GM18861 (cell line): ENCODE measurements at regions not wholly inside any gene's neighbourhood (a gene's known extent, or its start where the extent isn't known, plus 50 kb on each side); places are given as distances from the start of the nearest gene placed in this dataset.

Source experiments
- ATAC-seq: cut with Tn5 transposase; IDR thresholded peaks from one replicate; pipeline ENCODE4 v1.9.1; 2021; ENCODE audit not compliant: unreplicated experiment

DNA sequence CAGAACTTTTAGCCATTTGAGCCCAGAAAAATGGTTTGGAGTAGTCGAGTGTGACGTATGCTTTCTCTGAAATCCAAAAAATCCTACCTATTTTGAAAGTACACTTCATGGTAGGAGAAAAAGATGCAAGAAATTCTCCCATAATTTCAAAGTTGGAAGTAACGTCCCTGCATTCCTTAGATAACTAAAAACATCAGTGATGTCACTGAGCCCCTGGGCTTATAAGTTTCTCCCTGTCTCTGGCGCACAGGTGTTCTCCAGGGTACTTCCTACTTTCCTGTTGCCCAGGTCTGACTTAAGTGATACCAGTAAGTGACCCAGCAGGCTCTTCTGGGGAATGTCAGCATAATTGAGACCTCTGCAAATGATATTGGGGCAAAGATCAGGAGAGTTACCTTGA is 90.5 kb upstream of the WDR1 start:
- ATAC-seq: no peak

DNA sequence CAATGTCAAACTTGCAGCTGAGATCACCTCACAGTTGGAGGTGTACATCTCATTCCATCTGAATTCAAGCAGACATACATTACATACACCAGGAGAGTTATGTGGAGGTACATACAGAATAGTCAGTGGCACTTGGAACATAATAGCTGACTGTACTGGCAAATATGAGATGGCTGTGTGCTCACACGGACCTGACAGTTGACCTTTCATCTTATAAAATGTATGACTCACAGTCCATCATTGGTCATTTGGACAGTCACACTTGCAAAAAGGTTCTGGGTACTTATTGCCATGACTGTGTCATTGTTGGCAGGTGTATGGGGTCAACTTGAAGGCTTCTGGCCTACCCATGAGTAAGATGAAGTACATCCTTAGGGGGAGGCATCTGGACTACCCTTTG is 88.6 kb upstream of the WDR1 start:
- ATAC-seq: no peak

DNA sequence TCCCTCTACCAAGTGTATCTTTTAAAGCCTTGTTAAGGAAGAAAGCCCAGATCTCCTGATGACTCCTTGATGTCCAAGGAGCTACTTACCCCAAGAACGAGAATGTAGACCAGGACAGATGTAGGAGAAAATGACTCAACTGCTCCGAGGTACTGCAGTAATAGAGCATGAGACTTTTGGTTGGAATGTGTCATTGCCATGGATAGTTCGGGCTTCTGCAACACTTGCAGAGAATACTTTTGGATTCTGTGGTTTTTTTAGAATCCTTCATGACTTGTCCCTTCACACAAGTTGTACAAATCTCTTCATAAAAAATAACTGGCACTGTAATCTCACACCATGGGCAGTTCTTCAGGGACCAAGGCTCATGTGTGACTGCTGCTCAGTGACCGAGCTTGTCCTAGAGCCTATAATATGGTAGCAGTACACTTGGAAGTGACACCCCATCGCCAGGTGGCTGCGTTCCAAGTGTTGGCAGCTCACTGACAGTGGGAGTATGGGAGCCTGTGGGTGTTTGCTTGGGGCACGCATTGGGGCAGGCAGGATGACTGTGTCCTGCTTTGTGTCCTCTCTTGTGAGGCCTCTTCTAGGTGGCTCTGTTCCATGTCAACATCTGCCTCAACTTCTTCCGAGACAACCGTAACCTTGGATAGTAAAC is 87.9 kb upstream of the WDR1 start:
- no peak for ATAC-seq

DNA sequence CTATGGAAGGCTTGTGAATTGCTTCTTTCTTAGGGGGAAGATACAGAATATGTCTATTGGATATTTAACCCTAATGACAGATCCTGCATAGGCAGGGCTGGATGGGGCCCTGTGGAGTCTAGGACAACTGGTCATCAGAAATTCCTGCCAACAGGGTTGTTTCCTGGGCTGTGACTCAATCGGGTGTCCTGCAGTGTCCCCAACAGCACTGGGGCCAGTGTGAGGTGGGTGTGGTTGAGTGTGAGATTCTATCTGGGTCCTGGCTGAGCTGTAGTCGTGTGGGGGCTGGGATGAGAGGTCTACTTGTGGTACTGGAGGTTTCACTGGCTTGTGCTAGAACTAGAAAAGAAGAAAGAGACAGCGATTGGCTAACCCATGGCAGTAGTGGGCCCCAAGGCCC is 87.3 kb upstream of the WDR1 start:
- ATAC-seq: no peak

DNA sequence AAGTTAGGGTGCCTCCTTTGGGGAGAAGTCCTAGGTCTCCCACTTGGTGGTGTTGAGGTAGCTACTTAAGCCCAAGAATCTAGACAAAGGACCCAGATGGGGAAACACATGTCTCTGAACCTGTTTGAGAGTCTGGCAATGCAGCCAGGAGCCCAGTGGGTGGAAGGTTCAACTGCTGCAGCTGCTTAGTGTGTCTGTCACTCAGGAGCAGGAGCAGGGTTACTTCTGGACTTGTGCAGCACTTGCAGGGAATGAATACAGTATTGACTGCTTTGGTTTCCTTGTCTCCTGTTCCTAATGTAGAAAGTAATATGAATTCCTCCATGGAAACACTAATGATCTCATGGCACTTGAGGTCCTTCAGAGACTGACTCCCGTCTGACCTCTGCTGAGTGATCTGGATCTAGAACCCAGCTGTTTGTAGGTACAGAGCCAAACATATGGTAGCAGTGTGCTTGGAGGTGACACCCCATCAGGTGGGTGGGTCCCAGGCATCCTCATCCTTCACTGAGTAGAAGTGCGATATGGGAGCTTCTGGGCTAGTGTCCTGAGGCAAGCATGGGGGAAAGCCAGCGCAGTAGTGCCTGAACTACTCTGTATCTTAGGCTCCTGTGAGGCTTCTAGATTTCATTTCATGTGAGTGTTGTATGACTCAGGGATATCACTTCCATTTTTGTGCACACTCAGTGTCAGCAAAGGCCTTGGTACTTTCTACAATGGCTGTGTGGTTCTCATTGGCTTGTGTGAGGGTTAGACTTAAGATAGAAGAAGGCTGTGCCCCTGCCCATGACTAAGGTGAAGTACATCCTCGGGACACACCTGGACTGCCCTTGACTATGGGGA is 85.0 kb upstream of the WDR1 start:
- ATAC-seq: no peak

DNA sequence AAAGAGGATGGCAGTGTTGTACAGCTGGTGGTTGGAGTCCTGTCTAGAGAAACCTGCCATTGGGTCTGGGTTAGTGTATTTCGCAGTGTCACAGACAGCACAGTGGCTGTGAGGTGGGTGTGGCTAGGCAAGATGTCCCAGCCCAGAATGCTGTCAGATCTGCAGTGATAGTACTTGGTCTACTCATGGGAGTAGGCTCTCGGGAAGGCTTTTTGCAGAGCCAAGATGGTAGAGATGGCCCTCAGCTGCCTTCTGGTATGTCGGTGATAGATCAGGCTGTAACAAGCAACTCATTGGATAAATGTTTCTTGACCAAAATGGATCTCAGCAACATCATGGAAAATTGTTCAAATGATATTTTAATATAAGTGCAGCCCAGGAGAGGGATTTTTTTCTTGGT is 84.3 kb upstream of the WDR1 start:
- no peak for ATAC-seq

DNA sequence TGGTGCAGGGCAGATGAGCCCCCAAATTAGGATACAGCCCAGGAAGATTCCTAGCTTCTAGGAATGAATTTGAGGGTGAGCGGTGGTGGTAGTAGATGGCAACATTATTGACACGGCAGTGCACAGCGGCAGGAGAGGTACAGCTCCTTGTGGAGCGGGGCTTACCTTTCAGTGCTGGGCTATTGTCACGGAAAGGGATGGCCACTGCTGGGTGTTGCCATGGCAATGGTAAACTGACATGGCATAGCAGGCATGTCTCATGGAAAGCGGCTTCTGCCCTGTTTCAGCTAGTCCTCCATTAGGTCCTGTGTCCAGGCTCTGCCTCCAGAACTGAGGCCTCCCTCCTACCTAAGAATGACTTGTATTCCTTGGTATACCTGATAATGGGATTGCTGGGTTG is 81.8 kb upstream of the WDR1 start:
- ATAC-seq: no peak

DNA sequence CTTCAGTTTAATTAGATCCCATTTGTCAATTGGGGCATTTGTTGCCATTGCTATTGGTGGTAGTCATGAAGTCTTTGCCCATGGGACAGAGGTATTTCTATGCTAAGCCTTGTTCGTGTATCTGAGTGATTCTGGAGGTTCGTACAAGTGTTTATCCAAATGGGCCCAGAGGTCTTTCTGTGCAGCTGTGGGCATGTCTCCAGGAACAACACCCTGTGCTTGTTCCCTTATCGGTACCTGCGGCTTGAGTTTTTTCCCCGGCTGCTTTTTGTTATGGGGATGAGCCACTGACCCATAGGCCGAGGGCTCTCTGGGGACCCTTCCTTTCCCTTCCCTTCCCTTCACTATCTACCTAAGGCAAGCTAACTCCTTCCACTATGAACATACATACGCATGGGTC is 81.4 kb upstream of the WDR1 start:
- ATAC-seq: no peak

DNA sequence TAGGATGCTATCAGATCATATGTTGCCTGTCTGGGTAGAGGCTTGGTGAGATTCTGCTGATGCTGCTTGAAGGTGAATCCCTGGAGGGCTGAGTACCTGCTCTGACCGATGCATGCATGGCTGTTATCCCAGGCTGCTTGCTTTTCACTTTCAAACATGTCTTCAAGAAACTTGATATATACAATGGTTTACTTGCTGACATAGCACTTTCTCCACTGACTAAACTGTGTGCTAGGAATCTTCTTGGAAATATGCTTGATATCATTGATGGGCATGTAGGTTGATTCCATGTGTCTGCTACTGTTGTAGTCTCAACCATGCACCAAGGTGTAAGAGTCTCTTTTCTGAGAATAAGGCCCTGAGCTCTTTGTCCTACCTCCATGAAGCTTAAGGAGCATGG is 79.6 kb upstream of the WDR1 start:
- no peak for ATAC-seq

DNA sequence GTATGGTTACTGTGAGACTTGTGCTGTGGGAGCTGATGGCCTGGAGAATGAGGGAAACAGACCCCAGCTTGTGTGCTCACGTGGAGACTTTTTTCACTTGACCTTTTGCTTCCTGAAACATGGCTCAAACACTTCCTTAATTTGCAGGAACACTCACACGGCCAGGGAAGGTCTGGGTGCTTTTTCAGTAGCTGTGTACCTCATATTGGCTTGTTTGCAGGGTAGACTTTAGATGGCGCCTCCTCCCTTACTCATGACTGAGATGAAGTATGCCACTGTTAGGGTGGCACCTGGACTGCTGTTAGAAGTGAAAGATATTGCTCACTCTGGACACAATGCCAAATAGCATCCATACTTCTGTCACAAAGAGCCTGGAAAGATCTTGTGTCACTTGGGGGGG is 75.7 kb upstream of the WDR1 start:
- ATAC-seq: no peak

DNA sequence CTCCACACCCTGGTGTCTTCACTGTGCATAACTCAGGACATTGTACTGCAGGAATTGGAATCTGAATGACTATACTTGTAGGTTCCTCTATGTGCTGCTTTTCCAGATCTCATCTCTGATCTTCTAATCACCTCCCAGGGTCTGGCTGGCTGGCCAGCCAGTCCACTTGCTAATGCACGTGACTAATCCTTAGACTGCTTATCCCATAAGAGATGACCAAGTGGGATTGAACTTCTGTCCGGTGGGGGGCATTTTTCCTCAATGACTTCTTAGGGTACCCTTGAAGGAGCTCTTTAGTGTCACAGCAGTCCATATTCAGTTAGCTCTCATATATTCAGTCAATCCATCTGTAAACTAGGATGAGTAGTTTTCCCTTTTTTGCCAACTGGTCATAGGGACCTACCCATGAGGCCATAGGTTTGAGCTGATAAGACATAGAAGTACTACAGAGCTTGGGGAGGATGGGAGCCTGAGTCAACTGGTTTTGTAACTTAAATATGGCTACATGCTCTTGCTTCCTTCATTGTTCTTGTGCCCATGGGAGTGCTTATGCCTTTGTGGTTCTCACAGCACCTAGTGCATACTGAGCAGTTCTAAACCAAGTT is 71.9 kb upstream of the WDR1 start:
- ATAC-seq: no peak

DNA sequence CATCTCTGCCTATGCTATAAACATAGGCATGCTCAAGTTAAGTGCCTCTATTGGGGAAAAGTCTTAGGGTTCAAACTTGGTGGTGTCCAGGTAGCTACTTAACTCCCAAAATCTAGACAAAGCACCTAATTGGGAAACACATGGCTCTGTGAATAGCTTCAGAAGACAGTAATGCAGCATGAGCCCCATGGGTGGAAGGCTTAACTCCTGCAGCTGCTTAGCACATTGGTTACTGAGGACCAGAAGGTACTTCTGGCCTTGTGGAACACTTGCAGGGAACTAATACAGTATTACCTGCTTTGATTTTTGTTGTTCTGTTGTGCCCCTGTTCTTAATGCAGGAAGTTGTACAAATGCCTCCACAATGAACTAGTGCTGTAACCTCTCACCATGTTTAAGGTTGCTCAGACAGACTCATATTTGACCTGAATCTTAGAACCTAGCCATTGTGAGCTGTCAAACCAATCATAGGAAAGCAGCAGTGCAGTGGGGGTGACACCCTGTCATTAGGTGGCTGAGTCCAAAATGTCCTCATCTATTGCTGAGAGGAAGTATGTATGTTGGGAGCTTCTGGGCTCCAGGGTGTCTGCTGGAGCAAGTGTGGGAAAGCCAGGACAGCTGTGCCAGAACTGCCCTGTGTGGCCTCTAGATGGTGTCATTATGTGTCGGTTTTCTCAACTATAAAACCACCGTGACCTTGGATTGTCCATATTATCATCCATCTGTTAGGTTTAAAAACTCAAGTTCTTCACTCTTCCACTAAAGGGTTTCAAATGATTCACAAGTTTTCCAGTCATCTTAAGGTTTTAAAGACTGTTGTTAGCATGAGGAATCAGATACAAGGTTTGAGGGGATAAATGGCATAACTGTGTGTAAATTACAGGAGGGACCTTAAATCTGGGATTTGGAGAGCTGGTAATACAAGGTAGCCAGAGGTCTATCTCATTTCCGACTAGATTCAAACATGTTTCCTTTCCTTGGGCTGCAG is 69.9 kb upstream of the WDR1 start:
- no peak for ATAC-seq

DNA sequence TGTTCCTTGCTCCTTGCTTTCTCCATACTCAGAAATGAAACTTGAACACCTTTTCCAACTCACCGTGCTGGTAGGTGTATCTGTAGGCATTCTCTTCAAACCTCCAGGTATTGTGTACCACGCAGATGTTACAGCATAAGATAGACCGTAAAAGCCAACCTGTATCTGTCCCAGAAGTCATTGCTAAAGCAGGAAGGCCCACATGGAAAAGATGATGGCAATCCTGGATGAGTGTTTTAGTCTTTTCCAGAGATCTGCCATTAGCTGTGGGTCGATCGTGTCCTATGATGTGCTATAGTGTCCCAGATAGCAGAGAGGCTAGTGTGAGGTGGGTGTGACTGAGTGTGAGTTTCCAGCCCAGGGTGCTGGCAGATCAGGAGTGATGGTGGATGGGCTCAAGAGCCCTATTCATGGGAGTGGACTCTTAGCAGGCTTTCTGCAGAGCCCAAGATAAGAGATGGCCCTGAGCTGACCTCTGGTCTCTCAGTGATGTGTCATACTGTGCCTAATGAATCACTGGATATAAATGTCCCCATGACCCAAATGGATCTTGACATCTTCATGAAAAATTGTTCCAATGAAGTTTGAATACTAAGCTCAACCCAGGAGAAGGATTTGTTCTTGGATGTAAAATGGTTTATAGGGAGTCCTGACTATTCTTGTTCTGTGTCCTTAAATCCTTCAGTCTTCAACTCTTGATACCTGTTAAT is 69.1 kb upstream of the WDR1 start:
- no peak for ATAC-seq

DNA sequence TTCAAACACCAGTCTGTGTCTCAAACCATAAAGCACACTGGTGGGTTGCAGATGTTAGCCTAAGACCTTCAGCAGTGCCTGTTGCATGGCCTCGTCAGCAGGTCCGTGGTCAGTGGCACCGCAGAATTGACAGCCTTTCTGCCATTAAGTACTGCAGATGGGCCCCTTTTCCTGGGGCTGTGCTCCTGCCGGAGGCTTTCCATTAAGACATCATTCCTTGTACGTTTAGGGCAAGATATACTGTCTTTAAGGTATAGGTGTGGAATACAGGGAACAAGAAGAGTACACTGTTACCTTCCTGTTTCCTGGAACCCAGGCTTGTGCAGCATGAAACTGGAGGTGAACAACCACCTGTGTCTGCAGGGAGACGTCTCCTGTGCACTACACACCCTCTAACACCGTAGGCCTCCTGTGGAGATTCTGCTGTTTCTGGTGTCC is 67.9 kb upstream of the WDR1 start:
- no peak for ATAC-seq

DNA sequence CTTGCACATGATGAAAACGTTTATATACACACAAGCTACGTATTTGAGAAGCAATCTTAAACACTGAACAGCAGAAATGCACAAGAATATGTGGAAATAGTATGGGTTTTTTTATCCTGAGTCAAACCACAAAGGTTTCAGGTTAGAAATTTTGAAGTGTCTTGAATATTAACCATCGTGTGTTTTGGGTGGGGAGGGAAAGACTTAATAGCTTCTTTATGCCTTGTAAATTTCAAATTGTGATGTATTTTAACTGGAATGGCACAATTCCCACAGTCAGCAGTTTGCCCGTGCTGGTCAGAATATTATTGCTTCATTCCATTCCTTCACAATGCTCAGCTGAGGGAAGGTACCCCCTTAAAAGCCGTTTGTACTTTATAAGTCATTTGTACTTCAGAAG is 67.4 kb upstream of the WDR1 start:
- no peak for ATAC-seq

DNA sequence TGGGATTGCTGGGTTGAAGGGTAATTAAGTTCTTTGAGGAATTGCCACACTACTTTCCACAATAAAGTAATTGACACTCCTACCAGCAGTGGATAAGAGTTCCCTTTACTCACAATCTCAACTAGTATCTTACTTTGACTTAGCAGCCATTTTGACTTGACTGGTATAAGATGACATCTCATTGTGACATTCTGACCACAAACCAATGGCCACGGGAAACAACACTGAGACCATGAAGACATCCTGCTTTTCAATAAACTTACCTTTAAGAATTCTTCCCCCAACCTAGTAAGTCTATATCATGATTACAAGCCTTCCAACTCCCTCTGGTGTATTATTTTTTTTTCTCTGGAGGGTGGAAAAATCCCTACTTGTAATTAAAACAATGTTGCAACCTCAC is 66.9 kb upstream of the WDR1 start:
- ATAC-seq: no peak

DNA sequence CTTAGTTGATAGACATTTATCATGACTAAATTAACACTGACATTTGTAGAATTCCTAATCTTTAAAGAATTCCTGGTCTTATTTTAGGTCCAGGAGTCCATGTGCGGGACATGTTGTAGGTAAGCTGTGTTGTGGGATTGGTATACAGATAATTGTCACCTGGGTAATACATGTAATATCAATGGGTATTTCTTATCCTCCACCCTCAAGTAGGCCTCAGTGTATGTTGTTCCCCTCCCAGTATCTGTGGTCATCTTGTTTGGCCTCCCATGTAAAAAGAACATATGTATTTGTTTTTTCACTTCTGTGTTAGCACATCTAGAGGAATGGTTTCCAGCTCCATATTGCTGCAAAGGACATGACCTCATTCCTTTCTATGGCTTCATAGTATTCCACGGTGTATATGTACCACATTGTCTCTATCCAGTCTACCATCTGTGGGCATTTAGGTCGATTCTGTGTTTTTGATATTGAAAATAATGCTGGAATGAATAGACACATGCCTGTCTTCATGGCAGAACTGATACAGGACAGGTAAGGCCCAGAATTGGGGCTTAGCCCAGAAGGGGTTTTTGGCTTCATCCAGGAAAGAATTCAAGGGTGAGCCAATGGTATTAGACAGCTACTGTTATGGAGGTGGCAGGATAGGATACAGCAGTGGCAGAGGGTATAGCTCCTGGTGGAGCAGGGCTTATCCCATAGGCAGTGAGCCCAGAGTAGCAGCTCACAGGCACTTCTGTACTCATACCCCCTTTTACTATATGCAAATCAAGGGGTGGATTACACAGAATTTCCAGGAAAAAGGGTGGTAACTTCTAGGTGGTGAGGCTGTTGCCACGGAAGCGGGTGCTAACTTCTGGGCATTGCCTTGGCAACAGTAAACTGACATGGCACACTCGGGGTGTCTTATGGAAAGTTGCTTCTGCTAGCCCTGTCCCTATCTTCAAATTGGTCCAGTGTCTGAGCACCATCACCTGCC is 66.1 kb upstream of the WDR1 start:
- ATAC-seq: no peak

DNA sequence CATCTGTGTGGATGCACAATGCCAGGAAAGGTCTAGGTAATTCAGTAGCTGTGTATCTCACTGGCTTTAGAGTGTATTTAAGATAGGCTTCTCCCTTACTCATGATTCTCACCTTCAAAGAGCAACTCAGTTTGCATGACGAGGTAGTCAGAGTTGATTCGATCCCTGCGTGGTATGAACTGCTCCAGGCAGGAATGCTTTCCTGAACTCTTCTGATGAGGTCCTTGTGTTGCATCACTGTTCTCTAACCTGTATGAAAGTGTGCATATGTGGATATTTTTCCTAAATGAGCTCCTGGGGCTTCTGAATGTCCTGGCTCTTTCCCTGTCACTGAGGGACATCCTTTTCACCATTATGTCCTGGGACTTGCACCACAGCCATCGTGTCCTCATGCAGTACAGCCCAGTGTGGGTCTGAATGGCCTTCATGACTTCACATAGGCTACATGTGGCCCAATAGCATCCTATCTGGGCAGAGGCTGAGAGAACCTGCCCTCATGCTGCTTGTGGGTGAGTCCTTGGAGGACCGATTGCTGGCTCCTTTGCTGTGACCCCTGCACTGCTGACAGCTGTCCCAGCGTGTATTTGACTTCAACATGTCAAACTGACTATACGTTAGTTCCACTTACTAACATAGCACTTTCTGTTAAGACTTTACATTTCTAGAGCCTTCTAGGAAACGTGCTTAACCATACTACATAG is 65.3 kb upstream of the WDR1 start:
- ATAC-seq: no peak
